OCI-LY1 (cell line): ENCODE measurements at regions not wholly inside any gene's neighbourhood (a gene's known extent, or its start where the extent isn't known, plus 50 kb on each side); places are given as distances from the start of the nearest gene placed in this dataset.
"Not testable (repeated sequence)": the region's sequence is repeated elsewhere in the genome, so short reads cannot be mapped to it uniquely, and the experiment has no call there.

Experiments used
- CTCF ChIP-seq: fragments of 200-600 bp; sonication (generic), shearing (Covaris generic); IDR thresholded peaks from 2 replicates; pipeline ENCODE4 v1.5.1; 2017; ENCODE audit warnings: mild to moderate bottlenecking, antibody characterized with exemption, low read length, moderate library complexity, mixed read lengths
- EZH2 ChIP-seq: fragments of 200-600 bp; sonication (generic), shearing (Covaris generic); IDR thresholded peaks from 2 replicates; pipeline ENCODE4 v1.8.0; 2017; ENCODE audit warnings: borderline replicate concordance, mixed run types, mild to moderate bottlenecking, antibody characterized with exemption, low read length, moderate library complexity, mixed read lengths

DNA sequence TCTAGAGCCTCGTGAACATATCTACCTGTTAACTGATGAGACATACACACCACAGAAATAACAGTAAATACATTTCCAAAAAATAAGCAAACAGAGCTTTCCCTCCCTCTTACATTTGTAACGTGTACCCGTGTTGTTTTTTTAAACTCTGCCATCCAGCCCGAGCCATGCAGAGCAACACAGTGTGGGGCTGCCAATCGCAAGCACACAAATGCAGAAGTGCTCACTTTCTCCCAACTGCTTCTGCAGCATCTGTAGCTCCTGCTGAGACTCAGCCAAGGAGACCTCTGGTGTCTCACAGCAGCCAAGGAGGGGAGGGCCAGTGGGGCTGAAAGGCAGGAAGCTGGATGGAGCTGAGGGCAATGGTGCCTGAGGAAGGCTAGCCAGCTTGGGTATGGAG, 94.4 kb downstream of the NBPF8 start:
- TF ChIP-seq CTCF, EZH2: not testable (repeated sequence)
